Activated T-cell treated with anti-CD3 and anti-CD28 coated beads, Interleukin-2, amount 50 U/mL, for 24 hours (primary cell): ENCODE measurements at regions not wholly inside any gene's neighbourhood (a gene's known extent, or its start where the extent isn't known, plus 50 kb on each side); places are given as distances from the start of the nearest gene placed in this dataset.

Experiments used
- DNase-seq: peaks from one replicate; pipeline ENCODE4 v3.0.0-alpha.2; 2020
- H3K27ac Mint-ChIP-seq: 2 replicates; pipeline ENCODE4 v1.8.0; 2020; ENCODE audit warnings: mild to moderate bottlenecking, mixed read lengths
- H3K27me3 Mint-ChIP-seq: 2 replicates; pipeline ENCODE4 v1.8.0; 2020; ENCODE audit warnings: mixed read lengths
- H3K36me3 Mint-ChIP-seq: 2 replicates; pipeline ENCODE4 v1.8.0; 2020; ENCODE audit warnings: low read depth, mixed read lengths
- H3K4me1 Mint-ChIP-seq: 2 replicates; pipeline ENCODE4 v1.8.0; 2020; ENCODE audit warnings: low read depth, mixed read lengths
- H3K4me3 Mint-ChIP-seq: 2 replicates; pipeline ENCODE4 v1.8.0; 2020; ENCODE audit warnings: mild to moderate bottlenecking, moderate library complexity, mixed read lengths
- H3K9me3 Mint-ChIP-seq: 2 replicates; pipeline ENCODE4 v1.8.0; 2020; ENCODE audit warnings: mixed read lengths

- Mint-ChIP-seq H3K27me3 (no peaks in the 10 kb centered on the region), H3K36me3 (no peaks in the 10 kb centered on the region), H3K9me3 (no peaks in the 10 kb centered on the region), H3K4me3 (no peak overlapping the region), H3K27ac (no peak overlapping the region), H3K4me1 (no peaks in the 10 kb centered on the region)
- DNase-seq, result no peak
Observed at GRCh38 chr1:194731025-194731424, 1544.6 kb upstream of the B3GALT2 start.

DNA sequence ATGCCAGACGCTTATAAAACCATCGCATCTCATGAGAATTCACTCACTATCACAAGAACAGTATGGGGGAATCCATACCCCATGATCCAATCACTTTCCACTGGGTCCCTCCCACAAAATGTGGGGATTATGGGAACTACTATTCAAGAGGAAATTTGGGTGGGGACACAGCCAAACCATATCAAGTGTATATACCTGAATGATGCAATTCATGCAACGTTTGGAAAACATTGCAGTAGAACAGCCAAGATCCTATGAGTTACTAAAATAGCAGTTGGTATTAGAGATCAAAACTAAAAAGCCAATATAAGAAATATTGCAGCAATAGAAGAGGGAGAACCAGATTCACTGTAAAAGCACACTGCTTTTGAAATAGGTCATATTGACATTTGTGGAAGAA lies 1543.9 kb upstream of the B3GALT2 start:
- H3K36me3 Mint-ChIP-seq, result no peaks in the 10 kb centered on the region
- no peak for DNase-seq
- H3K27me3 Mint-ChIP-seq, result peaks cover 3% of the 10 kb centered on the region
- H3K9me3 Mint-ChIP-seq, result no peaks in the 10 kb centered on the region
- H3K4me1 Mint-ChIP-seq, result no peaks in the 10 kb centered on the region
- H3K4me3 Mint-ChIP-seq, result no peak overlapping the region
- no peak overlapping the region for H3K27ac Mint-ChIP-seq

DNA sequence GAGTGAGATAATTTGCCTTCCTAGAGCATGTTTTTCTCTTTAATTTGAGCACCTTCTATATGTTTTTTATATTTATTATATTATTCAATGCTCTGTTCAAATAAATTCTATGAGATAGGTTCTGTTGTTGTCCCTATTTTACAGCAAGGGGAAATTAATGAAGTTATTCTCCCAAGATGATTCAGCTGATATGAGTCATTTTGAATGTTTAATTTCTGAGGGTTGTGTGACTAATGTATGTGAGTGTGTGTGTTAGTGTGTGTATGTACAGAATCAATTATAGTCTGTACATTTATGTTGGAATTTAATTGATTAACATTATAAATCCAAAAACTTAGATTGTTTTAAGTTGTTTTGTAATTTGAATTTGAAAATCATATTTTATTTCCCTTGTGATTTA lies 1536.7 kb upstream of the B3GALT2 start:
- Mint-ChIP-seq H3K9me3 (no peaks in the 10 kb centered on the region), H3K4me3 (no peak overlapping the region), H3K4me1 (no peaks in the 10 kb centered on the region), H3K27ac (no peak overlapping the region), H3K36me3 (no peaks in the 10 kb centered on the region), H3K27me3 (peaks cover 3% of the 10 kb centered on the region)
- no peak for DNase-seq

DNA sequence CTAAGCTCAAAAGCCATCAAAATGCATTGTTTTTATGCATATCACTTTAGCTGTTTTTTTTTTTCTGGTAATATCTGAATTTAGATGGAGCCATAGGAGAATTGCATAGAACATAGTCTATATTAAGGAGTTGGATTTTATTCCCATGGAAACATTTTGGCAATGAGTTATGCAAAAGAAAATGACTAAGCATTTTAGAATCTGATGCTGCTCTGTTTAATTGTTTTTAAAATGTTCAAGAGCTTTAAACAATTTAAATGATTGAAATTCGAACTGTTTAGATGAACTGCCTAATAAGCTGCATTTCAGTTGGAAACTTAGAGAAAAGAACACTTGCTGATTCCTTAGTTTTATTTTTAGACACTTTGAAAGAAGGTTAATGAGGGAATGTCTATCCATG lies 1531.5 kb upstream of the B3GALT2 start:
- Mint-ChIP-seq H3K4me1 (no peaks in the 10 kb centered on the region), H3K27me3 (no peaks in the 10 kb centered on the region), H3K9me3 (no peaks in the 10 kb centered on the region), H3K4me3 (no peak overlapping the region), H3K27ac (no peak overlapping the region), H3K36me3 (no peaks in the 10 kb centered on the region)
- DNase-seq, result no peak

DNA sequence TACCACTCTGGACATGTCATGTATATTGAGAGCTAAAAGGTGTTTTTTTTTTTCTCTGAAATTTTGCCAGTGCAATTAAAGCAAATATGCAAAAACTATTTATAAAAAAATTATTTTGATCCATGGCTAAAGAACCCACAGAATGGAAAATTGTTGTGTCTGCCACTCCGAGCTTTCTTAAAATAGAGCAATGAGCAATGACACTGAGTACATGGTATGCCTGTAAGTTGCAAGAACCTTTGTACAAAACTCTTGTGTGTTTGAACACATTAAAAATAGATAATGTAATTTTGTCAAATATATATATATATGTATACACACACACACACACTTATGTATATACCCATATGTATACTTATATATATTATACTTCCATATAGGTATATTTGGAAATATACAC lies 1530.9 kb upstream of the B3GALT2 start:
- H3K4me1 Mint-ChIP-seq, result no peaks in the 10 kb centered on the region
- no peak for DNase-seq
- no peaks in the 10 kb centered on the region for H3K36me3 Mint-ChIP-seq
- H3K9me3 Mint-ChIP-seq, result no peaks in the 10 kb centered on the region
- H3K27me3 Mint-ChIP-seq, result no peaks in the 10 kb centered on the region
- H3K4me3 Mint-ChIP-seq, result no peak overlapping the region
- no peak overlapping the region for H3K27ac Mint-ChIP-seq

GRCh38 chr1:194710671-194711070 lies 1524.3 kb upstream of the B3GALT2 start:
- H3K4me3 Mint-ChIP-seq, result no peak overlapping the region
- H3K27me3 Mint-ChIP-seq, result no peaks in the 10 kb centered on the region
- no peaks in the 10 kb centered on the region for H3K4me1 Mint-ChIP-seq
- no peaks in the 10 kb centered on the region for H3K36me3 Mint-ChIP-seq
- no peaks in the 10 kb centered on the region for H3K9me3 Mint-ChIP-seq
- H3K27ac Mint-ChIP-seq, result no peak overlapping the region
- DNase-seq, result no peak

DNA sequence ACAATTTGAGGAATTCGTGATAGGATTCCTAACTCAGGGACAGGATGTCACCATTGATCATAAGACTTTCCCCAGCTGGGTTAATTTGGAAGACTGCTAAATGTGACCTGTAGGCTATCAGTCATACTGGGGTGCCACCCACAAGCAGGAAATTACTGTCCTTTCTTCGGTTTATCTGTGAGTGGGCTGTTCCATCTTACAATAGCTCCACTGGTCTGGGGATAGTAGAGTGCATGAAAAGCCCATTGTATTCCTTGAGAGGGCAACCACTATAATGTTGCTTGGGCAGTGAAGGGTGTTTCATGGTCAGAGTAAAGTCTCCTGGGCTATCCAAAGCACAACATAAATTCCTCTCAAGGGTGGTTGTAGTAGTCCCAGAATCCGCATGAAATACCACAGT lies 1523.0 kb upstream of the B3GALT2 start:
- Mint-ChIP-seq H3K4me1 (no peaks in the 10 kb centered on the region), H3K4me3 (no peak overlapping the region), H3K27ac (no peak overlapping the region), H3K27me3 (no peaks in the 10 kb centered on the region), H3K36me3 (no peaks in the 10 kb centered on the region), H3K9me3 (no peaks in the 10 kb centered on the region)
- DNase-seq, result no peak

DNA sequence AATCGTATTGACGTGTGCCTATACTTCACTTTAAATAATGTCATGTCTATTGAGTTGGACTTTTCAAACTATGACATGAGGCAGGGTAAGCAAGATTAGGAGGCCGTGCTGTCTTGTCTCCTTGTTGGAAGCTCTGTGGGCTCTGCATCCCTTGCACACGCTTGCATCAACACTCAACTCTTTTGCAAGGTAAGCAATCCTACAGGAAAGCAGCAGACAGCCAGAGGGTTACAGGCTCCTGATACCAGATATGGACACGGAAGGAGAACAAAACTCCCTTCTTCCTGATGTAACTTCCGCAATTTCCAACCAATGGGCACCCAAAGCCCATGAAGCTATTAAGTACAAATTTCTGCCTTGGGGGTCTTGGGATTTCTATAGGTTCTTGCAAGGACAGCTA lies 1520.7 kb upstream of the B3GALT2 start:
- Mint-ChIP-seq H3K9me3 (no peaks in the 10 kb centered on the region), H3K4me3 (no peak overlapping the region), H3K27ac (no peak overlapping the region), H3K27me3 (no peaks in the 10 kb centered on the region), H3K4me1 (no peaks in the 10 kb centered on the region), H3K36me3 (no peaks in the 10 kb centered on the region)
- DNase-seq, result no peak

- Mint-ChIP-seq H3K9me3 (no peaks in the 10 kb centered on the region), H3K36me3 (no peaks in the 10 kb centered on the region), H3K4me3 (no peak overlapping the region), H3K27ac (no peak overlapping the region), H3K27me3 (no peaks in the 10 kb centered on the region), H3K4me1 (no peaks in the 10 kb centered on the region)
- DNase-seq, result no peak
Observed at GRCh38 chr1:194705123-194705854, 1518.9 kb upstream of the B3GALT2 start.

DNA sequence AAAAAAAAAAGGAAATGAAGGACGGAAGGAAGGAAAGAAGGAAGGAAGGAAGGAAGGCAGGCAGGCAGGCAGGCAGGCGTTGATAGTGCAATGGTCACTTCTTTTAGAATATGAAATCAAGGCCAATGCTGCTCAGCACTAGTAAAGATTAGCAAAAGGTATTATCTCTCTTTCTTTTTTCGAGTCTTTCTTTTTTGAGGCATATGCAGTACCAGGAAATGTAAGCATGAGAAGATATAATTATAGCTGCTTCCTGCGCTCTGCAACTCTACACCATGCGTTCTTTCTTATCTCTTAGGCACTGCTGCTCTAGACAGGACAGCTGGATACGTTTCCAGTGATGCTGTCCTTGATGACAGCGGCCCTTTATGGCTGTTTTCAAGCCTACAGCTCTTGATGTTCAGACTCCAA lies 1512.5 kb upstream of the B3GALT2 start:
- H3K4me1 Mint-ChIP-seq, result no peaks in the 10 kb centered on the region
- H3K4me3 Mint-ChIP-seq, result no peak overlapping the region
- no peaks in the 10 kb centered on the region for H3K9me3 Mint-ChIP-seq
- H3K27ac Mint-ChIP-seq, result no peak overlapping the region
- H3K36me3 Mint-ChIP-seq, result no peaks in the 10 kb centered on the region
- no peak for DNase-seq
- no peaks in the 10 kb centered on the region for H3K27me3 Mint-ChIP-seq

DNA sequence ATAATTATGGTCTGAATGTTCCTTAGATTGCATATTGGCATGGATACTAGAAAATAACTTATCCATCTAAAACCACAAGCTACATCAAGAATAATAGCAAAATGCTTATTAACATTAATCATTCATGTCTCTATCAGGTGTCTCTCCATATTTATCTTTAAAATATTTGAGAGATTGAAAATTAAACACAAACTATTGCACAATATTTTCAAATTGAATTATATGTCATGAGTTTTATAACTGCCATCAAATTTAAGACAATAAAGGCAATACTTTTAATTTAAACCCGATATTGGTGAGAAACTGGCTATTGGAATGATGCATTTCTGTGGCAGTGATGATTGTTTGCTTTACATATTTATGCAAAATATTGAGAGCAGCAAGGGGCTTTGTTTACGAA lies 1506.8 kb upstream of the B3GALT2 start:
- Mint-ChIP-seq H3K27ac (no peak overlapping the region), H3K4me1 (no peaks in the 10 kb centered on the region), H3K4me3 (no peak overlapping the region), H3K27me3 (no peaks in the 10 kb centered on the region), H3K9me3 (no peaks in the 10 kb centered on the region), H3K36me3 (no peaks in the 10 kb centered on the region)
- DNase-seq, result no peak

DNA sequence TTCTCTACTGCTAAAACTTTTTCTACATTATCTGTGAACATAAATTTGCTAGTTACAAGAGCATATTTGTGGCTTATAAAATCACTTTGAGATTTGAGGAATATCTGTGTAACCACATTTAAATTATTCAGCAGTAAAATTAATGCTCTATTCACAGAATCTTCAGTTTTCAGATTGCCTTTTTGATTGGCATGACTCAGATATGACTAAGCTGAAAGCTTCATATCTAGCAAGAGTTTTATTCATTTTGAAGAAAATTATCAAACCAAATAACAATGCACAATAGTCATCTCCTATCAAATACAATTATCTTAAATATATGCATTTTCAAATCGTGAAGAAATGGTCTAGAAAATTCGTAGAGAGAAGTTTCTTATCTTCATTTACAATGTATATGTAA lies 1498.2 kb upstream of the B3GALT2 start:
- DNase-seq, result no peak
- no peak overlapping the region for H3K4me3 Mint-ChIP-seq
- no peaks in the 10 kb centered on the region for H3K36me3 Mint-ChIP-seq
- no peaks in the 10 kb centered on the region for H3K27me3 Mint-ChIP-seq
- H3K27ac Mint-ChIP-seq, result no peak overlapping the region
- no peaks in the 10 kb centered on the region for H3K4me1 Mint-ChIP-seq
- H3K9me3 Mint-ChIP-seq, result no peaks in the 10 kb centered on the region

- Mint-ChIP-seq H3K27ac (no peak overlapping the region), H3K36me3 (no peaks in the 10 kb centered on the region)
- DNase-seq, result no peak
Observed at GRCh38 chr1:194658090-194658439, 1471.7 kb upstream of the B3GALT2 start.

DNA sequence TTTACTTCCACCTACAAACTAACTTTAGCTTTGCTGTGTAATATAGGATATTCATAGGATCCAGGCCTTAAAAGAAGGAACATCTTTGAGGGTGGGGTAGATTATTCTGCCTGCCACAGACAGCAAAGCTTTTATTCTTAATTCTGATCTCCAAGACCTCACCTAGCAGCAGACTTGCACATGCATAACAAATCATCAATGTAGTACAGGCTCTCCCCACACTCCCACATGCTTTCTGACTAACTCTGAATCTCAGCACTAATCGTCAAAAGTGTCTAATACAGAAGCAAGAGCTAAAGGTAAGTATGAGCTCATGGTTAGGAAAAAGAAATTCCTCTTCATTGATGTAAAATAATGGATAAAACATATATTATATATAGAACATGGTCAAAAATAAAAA lies 1468.5 kb upstream of the B3GALT2 start:
- Mint-ChIP-seq H3K36me3 (no peaks in the 10 kb centered on the region), H3K4me3 (no peak overlapping the region), H3K4me1 (no peaks in the 10 kb centered on the region), H3K27me3 (no peaks in the 10 kb centered on the region), H3K27ac (no peak overlapping the region), H3K9me3 (no peaks in the 10 kb centered on the region)
- no peak for DNase-seq

More at GRCh38 chr1:194658090-194658439, 1471.7 kb upstream of the B3GALT2 start:
- no peak overlapping the region for H3K4me3 Mint-ChIP-seq
- H3K9me3 Mint-ChIP-seq, result no peaks in the 10 kb centered on the region
- no peaks in the 10 kb centered on the region for H3K4me1 Mint-ChIP-seq
- no peaks in the 10 kb centered on the region for H3K27me3 Mint-ChIP-seq

DNA sequence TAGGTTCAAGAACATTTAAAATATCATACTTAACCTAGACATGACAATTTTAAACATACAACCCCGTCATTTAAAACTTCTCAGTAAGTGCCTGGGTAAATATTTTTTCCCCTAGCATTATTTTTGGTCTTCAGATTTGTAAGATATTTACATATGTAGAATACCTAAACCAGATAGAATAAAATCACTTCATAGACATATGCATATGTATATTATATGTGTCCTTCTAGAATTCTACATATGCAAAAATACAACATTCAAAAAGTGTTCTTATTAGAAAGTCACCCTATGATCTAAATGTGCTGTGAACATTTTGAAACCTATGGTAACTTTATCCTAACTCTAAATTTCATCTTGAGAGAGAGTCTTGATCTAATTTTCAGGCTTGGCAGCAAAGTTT lies 1467.0 kb upstream of the B3GALT2 start:
- H3K27ac Mint-ChIP-seq, result no peak overlapping the region
- no peaks in the 10 kb centered on the region for H3K4me1 Mint-ChIP-seq
- H3K4me3 Mint-ChIP-seq, result no peak overlapping the region
- DNase-seq, result no peak
- H3K36me3 Mint-ChIP-seq, result no peaks in the 10 kb centered on the region
- H3K9me3 Mint-ChIP-seq, result no peaks in the 10 kb centered on the region
- no peaks in the 10 kb centered on the region for H3K27me3 Mint-ChIP-seq

DNA sequence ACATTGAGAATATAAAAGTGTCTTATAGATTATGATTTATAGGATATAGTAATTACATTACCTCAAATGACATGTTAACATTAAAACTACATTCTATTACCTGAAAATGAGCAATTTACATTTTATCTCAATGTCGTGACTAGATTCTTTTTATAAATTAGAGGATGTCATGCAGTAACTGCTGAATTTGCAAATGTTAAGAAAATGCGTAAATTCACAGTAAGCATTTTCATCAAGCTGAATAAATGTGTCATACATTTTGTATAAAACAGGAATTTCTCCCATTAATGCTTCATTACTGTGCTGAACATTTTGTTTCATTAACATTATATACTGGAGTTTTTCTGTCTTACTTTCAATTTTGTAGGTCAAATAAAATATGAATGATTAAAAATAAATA lies 1460.7 kb upstream of the B3GALT2 start:
- H3K4me1 Mint-ChIP-seq, result no peaks in the 10 kb centered on the region
- no peak for DNase-seq

More for the DNA sequence above, 1460.7 kb upstream of the B3GALT2 start:
- Mint-ChIP-seq H3K27ac (no peak overlapping the region), H3K36me3 (no peaks in the 10 kb centered on the region), H3K4me3 (no peak overlapping the region), H3K27me3 (no peaks in the 10 kb centered on the region), H3K9me3 (no peaks in the 10 kb centered on the region)
